ENCODE measurements at regions not wholly inside any gene's neighbourhood (a gene's known extent, or its start where the extent isn't known, plus 50 kb on each side); places are given as distances from the start of the nearest gene placed in this dataset.

DNA sequence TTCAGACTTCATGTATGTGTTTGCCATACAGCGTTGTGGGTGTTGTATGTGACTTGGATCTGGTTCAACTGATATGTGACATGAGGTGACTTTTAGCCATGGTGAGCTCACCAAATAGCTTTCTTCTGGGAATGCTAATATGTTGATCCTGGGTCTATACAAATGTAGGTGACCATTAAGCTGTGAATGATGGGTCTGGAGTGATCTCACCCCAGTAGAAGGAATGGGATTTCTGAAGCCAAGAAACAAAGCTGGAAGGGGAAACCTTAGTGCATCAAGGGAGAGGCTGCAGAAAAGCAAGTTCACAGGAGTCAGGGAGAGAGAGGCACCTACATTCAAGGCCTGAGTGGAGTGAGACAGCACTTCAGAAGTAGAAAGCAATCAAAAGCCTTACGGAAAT lies 421.0 kb upstream of the THRB start:
- no peak overlapping the region for H3K4me2 ChIP-seq (ENCODE audit: low read depth, low read length)
- H3K27ac ChIP-seq (ENCODE audit: insufficient read depth, low read length), result no peak overlapping the region
- H3K9me3 ChIP-seq (ENCODE audit: control insufficient read depth, insufficient read depth, low read length), result peaks cover 2% of the 10 kb centered on the region; the same call in 1 of the 2 replicates
- H2BK5ac ChIP-seq (ENCODE audit: low read depth, low read length, poor library complexity, severe bottlenecking), result no peak overlapping the region
- 59% methylated on average over 2 of the region's 2 CpGs; no CpG with 5 or more reads in 1 of the 2 experiments for WGBS, 2 experiments (ENCODE audit: extremely low coverage in 2 of 2, insufficient read length in 1 of 2)
- ATAC-seq (ENCODE audit: low read depth), result no peak
- no peak overlapping the region for H4K8ac ChIP-seq (ENCODE audit: low read depth in 2 of 2, low read length in 2 of 2)
- no peaks in the 10 kb centered on the region for H3K79me1 ChIP-seq (ENCODE audit: low read depth in 1 of 2, low read length in 2 of 2)
- intact Hi-C loops (cut with micrococcal nuclease), result no loop called here
- H3K4me1 ChIP-seq (ENCODE audit: control insufficient read depth, insufficient read depth, low read length), result no peaks in the 10 kb centered on the region
- no peak overlapping the region for H2BK120ac ChIP-seq (ENCODE audit: low read depth, low read length)
- H3K23ac ChIP-seq (ENCODE audit: low read depth, low read length), result no peak overlapping the region
- no peak overlapping the region for H4K91ac ChIP-seq (ENCODE audit: insufficient read depth, low read depth, low read length)
- POLR2A ChIA-PET (ENCODE audit: unreplicated experiment), result no interaction called here
- H2BK15ac ChIP-seq (ENCODE audit: low read depth, low read length), result no peak overlapping the region
- no peaks in the 10 kb centered on the region for H3K27me3 ChIP-seq (ENCODE audit: control insufficient read depth, insufficient read depth, low read length)
- H2AK9ac ChIP-seq (replicated peaks; ENCODE audit: low read depth, low read length, poor library complexity), result no peak overlapping the region
- CTCF ChIA-PET, result no interaction called here
- H3K18ac ChIP-seq (ENCODE audit: low read depth, low read length), result no peak overlapping the region
- no TSS peak for BruUV-seq (replicated peaks)
- DNase-seq, result no peak
- TF ChIP-seq NFE2L2 (IDR thresholded peaks at IDR 0.05; ENCODE audit: low read depth, low read length) (no peak), POLR2A (IDR thresholded peaks at IDR 0.05; ENCODE audit: low read depth, low read length) (no peak), CHD1 (IDR thresholded peaks at IDR 0.05; ENCODE audit: low read depth, low read length) (no peak), BHLHE40 (IDR thresholded peaks at IDR 0.05; ENCODE audit: low read depth, low read length) (no peak)
- no peak overlapping the region for H3K4me3 ChIP-seq (ENCODE audit: insufficient read depth, low read depth, low read length)
- H3K36me3 ChIP-seq (ENCODE audit: control insufficient read depth, insufficient read depth, low read length), result no peaks in the 10 kb centered on the region
- H2AFZ ChIP-seq (replicated peaks; ENCODE audit: low read length, poor library complexity), result no peak overlapping the region
- no peak overlapping the region for H4K5ac ChIP-seq (ENCODE audit: low read depth, low read length)
- in situ Hi-C loops (cut with MboI; ENCODE audit: low sequenced_read_pairs), result no loop called here
- dilution Hi-C loops (cut with HindIII; ENCODE audit: low sequenced_read_pairs, unreplicated experiment), result no loop called here
- no peak overlapping the region for H2BK20ac ChIP-seq (ENCODE audit: low read depth, low read length)
- H2AK5ac ChIP-seq (ENCODE audit: low read depth, low read length), result no peak overlapping the region
- H3K14ac ChIP-seq (replicated peaks; ENCODE audit: low read depth, low read length), result no peak overlapping the region
- H3K56ac ChIP-seq (ENCODE audit: extremely low read depth, insufficient read depth, low read length), result no peak overlapping the region
- H4K20me1 ChIP-seq (ENCODE audit: insufficient read depth, low read length), result no peaks in the 10 kb centered on the region
- H3K9me1 ChIP-seq (ENCODE audit: insufficient read depth, low read length), result no peaks in the 10 kb centered on the region
- no peak overlapping the region for H3K4ac ChIP-seq (ENCODE audit: low read depth, low read length)
- no peak overlapping the region for H3K9ac ChIP-seq (ENCODE audit: low read depth, low read length)
